ENCODE measurements at regions not wholly inside any gene's neighbourhood (a gene's known extent, or its start where the extent isn't known, plus 50 kb on each side); places are given as distances from the start of the nearest gene placed in this dataset.

GRCh38 chr3:151539599-151539998 lies 78.7 kb upstream of the IGSF10 start:
- no peaks in the 10 kb centered on the region for H3K79me2 ChIP-seq (ENCODE audit: insufficient read depth, low read length)
- ATAC-seq (no peak), DNase-seq (ENCODE audit: low read depth, low spot score) (no peak)
- no peak overlapping the region for H3K4me2 ChIP-seq (ENCODE audit: low read length)
- H3K27me3 ChIP-seq (ENCODE audit: insufficient read depth, low read length): no peaks in the 10 kb centered on the region
- TF ChIP-seq YY1 (IDR thresholded peaks at IDR 0.05; ENCODE audit: extremely low read depth, insufficient replicate concordance, low read depth, low read length): no peak
- no peak for TF ChIP-seq ATF3 (IDR thresholded peaks at IDR 0.05)
- no peak for TF ChIP-seq SRF (IDR thresholded peaks at IDR 0.05; ENCODE audit: low read depth)
- TF ChIP-seq JUND (IDR thresholded peaks at IDR 0.05): no peak
- TF ChIP-seq FOSL1 (IDR thresholded peaks at IDR 0.05; ENCODE audit: low read depth): no peak
- no peak for TF ChIP-seq CBX3 (IDR thresholded peaks at IDR 0.05; ENCODE audit: low read depth)
- no peak for TF ChIP-seq POLR2A (IDR thresholded peaks at IDR 0.05; ENCODE audit: borderline replicate concordance, extremely low read depth, insufficient read depth, insufficient read length)
- TF ChIP-seq EZH2 (IDR thresholded peaks at IDR 0.05): no peak
- no peak for TF ChIP-seq CEBPB (IDR thresholded peaks at IDR 0.05; ENCODE audit: low read depth)
- no peak for TF ChIP-seq ZBTB33 (IDR thresholded peaks at IDR 0.05; ENCODE audit: extremely low read depth, insufficient replicate concordance, low read length)
- no peak for TF ChIP-seq CTCF (IDR thresholded peaks at IDR 0.05 in 2 of 3, conservative IDR thresholded peaks at IDR 0.05 in 1 of 3; ENCODE audit: borderline replicate concordance in 1 of 3, insufficient read depth in 1 of 3, low read depth in 2 of 3, low read length in 2 of 3)
- no peak for TF ChIP-seq TCF7L2 (IDR thresholded peaks at IDR 0.05; ENCODE audit: borderline replicate concordance, extremely low read depth, insufficient read depth, insufficient read length)
- no peak for TF ChIP-seq EZH2phosphoT487 (IDR thresholded peaks at IDR 0.05; ENCODE audit: borderline replicate concordance)
- TF ChIP-seq POLR2AphosphoS5 (IDR thresholded peaks at IDR 0.05; ENCODE audit: low read depth, low read length): no peak
- TF ChIP-seq ELF1 (IDR thresholded peaks at IDR 0.05; ENCODE audit: borderline replicate concordance, low read depth): no peak
- no peak for TF ChIP-seq RAD21 (IDR thresholded peaks at IDR 0.05; ENCODE audit: low read depth)
- TF ChIP-seq ZFX (IDR thresholded peaks at IDR 0.05): no peak
- TF ChIP-seq MAX (IDR thresholded peaks at IDR 0.05): no peak
- H3K9me3 ChIP-seq (ENCODE audit: control insufficient read depth in 1 of 2, insufficient read depth in 1 of 2, low read depth in 1 of 2, low read length in 2 of 2): no peaks in the 10 kb centered on the region
- RAD21 ChIA-PET (ENCODE audit: low non-redundant PET in 1 of 2, low total read pairs in 2 of 2, uncharacterized antibody in 2 of 2, unreplicated experiment in 2 of 2): no interaction called here
- no peaks in the 10 kb centered on the region for H3K36me3 ChIP-seq (ENCODE audit: control insufficient read depth in 1 of 2, insufficient read depth in 2 of 2, low read length in 2 of 2)
- CTCF ChIA-PET: no interaction called here
- H4K20me1 ChIP-seq (ENCODE audit: insufficient read depth): no peaks in the 10 kb centered on the region
- H3K27ac ChIP-seq (ENCODE audit: low read depth, low read length): no peak overlapping the region
- BruUV-seq (replicated peaks): no TSS peak
- no peak overlapping the region for H3K4me3 ChIP-seq (replicated peaks in 1 of 2; ENCODE audit: low read depth in 1 of 2, low read length in 2 of 2)
- H3K4me1 ChIP-seq (ENCODE audit: control insufficient read depth in 1 of 2, insufficient read depth in 2 of 2, low read length in 2 of 2): peaks cover 7 to 18% of the 10 kb centered on the region in 2 experiments; a peak in 3 of 4 replicates
- POLR2A ChIA-PET: no interaction called here
- H3K9me2 ChIP-seq (ENCODE audit: insufficient read depth): no peaks in the 10 kb centered on the region
- no peak overlapping the region for H2AFZ ChIP-seq (ENCODE audit: low read depth, low read length, poor library complexity, severe bottlenecking)
- H3K9ac ChIP-seq (ENCODE audit: low read length): no peak overlapping the region
- intact Hi-C loops (cut with micrococcal nuclease): no loop called here

All from HCT116 (cell line).